HepG2 (cell line): ENCODE measurements at regions not wholly inside any gene's neighbourhood (a gene's known extent, or its start where the extent isn't known, plus 50 kb on each side); places are given as distances from the start of the nearest gene placed in this dataset.

Experiments
- AGO1 ChIP-seq: fragments of 200-400 bp; formaldehyde crosslinking; IDR thresholded peaks from 2 replicates; pipeline ENCODE4 v1.6.1; 2017; ENCODE audit warnings: mild to moderate bottlenecking, low read depth, low read length, moderate library complexity; ENCODE audit not compliant: poor library complexity, severe bottlenecking
- HMG20A ChIP-seq: IDR thresholded peaks from 2 replicates; pipeline ENCODE4 v1.6.1; 2016; ENCODE audit warnings: borderline replicate concordance
- NR2F2 ChIP-seq: IDR thresholded peaks from 2 replicates; pipeline ENCODE4 v1.6.1; 2012; ENCODE audit warnings: low read depth, inconsistent platforms, borderline replicate concordance
- PHF8 ChIP-seq: sonication (generic); formaldehyde crosslinking; IDR thresholded peaks from 2 replicates; pipeline ENCODE4 v1.5.0; 2020; ENCODE audit warnings: missing genetic modification reagents
- POLR2A ChIP-seq, 2 experiments: IDR thresholded peaks; 2 replicates each; pipeline ENCODE4 v1.6.1; 2011; ENCODE audit warnings: low read depth in 2 of 2, low read length in 2 of 2, mild to moderate bottlenecking in 1 of 2, moderate library complexity in 1 of 2; ENCODE audit not compliant: insufficient read depth in 1 of 2
- SP4 ChIP-seq: sonication (generic); formaldehyde crosslinking; IDR thresholded peaks from 2 replicates; pipeline ENCODE4 v1.8.1; 2023; ENCODE audit warnings: mild to moderate bottlenecking, missing genetic modification reagents
- ZNF704 ChIP-seq: sonication (generic); formaldehyde crosslinking; IDR thresholded peaks from 2 replicates; pipeline ENCODE4 v1.8.1; 2023; ENCODE audit warnings: mild to moderate bottlenecking, inconsistent platforms, moderate library complexity, missing genetic modification reagents, borderline replicate concordance
- TF ChIP-seq, protein P1 (sequence below): IDR thresholded peaks from 2 replicates; pipeline ENCODE4 v1.6.1; 2016
- TF ChIP-seq, protein P2 (sequence below): sonication (generic); formaldehyde crosslinking; IDR thresholded peaks from 2 replicates; pipeline ENCODE4 v1.4.0; 2020; ENCODE audit warnings: missing genetic modification reagents
- TF ChIP-seq, protein P3 (sequence below): sonication (generic); IDR thresholded peaks from 2 replicates; pipeline ENCODE4 v1.6.1; 2016; ENCODE audit warnings: low read depth, borderline replicate concordance

DNA sequence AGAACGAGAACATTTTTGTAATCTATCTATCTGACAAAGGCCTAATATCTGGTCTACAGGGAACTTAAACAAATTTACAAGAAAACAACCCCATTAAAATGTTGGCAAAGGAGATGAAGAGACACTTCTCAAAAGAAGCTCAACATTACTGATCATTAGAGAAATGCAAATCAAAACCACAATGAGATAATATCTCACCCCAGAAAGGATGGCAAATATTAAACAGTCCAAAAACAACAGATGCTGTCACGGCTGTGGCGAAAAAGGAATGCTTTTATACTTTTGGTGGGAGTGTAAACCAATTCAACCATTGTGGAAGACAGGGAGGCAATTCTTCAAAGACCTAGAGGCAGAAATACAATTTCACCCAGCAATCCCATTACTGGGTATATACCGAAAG, 2284.8 kb downstream of the ARAP2 start:
- no peak for TF ChIP-seq ZNF704
- TF ChIP-seq, protein P1, sequence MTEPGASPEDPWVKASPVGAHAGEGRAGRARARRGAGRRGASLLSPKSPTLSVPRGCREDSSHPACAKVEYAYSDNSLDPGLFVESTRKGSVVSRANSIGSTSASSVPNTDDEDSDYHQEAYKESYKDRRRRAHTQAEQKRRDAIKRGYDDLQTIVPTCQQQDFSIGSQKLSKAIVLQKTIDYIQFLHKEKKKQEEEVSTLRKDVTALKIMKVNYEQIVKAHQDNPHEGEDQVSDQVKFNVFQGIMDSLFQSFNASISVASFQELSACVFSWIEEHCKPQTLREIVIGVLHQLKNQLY (CRISPR knock-in tag) = no peak
- no peak for TF ChIP-seq POLR2A (IDR thresholded peaks at IDR 0.05; ENCODE audit: insufficient read depth in 1 of 2, low read depth in 2 of 2, low read length in 2 of 2)
- no peak for TF ChIP-seq HMG20A (CRISPR knock-in tag)
- TF ChIP-seq, protein P2, sequence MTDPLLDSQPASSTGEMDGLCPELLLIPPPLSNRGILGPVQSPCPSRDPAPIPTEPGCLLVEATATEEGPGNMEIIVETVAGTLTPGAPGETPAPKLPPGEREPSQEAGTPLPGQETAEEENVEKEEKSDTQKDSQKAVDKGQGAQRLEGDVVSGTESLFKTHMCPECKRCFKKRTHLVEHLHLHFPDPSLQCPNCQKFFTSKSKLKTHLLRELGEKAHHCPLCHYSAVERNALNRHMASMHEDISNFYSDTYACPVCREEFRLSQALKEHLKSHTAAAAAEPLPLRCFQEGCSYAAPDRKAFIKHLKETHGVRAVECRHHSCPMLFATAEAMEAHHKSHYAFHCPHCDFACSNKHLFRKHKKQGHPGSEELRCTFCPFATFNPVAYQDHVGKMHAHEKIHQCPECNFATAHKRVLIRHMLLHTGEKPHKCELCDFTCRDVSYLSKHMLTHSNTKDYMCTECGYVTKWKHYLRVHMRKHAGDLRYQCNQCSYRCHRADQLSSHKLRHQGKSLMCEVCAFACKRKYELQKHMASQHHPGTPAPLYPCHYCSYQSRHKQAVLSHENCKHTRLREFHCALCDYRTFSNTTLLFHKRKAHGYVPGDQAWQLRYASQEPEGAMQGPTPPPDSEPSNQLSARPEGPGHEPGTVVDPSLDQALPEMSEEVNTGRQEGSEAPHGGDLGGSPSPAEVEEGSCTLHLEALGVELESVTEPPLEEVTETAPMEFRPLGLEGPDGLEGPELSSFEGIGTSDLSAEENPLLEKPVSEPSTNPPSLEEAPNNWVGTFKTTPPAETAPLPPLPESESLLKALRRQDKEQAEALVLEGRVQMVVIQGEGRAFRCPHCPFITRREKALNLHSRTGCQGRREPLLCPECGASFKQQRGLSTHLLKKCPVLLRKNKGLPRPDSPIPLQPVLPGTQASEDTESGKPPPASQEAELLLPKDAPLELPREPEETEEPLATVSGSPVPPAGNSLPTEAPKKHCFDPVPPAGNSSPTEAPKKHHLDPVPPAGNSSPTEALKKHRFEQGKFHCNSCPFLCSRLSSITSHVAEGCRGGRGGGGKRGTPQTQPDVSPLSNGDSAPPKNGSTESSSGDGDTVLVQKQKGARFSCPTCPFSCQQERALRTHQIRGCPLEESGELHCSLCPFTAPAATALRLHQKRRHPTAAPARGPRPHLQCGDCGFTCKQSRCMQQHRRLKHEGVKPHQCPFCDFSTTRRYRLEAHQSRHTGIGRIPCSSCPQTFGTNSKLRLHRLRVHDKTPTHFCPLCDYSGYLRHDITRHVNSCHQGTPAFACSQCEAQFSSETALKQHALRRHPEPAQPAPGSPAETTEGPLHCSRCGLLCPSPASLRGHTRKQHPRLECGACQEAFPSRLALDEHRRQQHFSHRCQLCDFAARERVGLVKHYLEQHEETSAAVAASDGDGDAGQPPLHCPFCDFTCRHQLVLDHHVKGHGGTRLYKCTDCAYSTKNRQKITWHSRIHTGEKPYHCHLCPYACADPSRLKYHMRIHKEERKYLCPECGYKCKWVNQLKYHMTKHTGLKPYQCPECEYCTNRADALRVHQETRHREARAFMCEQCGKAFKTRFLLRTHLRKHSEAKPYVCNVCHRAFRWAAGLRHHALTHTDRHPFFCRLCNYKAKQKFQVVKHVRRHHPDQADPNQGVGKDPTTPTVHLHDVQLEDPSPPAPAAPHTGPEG (CRISPR knock-in tag) = no peak
- TF ChIP-seq, protein P3, sequence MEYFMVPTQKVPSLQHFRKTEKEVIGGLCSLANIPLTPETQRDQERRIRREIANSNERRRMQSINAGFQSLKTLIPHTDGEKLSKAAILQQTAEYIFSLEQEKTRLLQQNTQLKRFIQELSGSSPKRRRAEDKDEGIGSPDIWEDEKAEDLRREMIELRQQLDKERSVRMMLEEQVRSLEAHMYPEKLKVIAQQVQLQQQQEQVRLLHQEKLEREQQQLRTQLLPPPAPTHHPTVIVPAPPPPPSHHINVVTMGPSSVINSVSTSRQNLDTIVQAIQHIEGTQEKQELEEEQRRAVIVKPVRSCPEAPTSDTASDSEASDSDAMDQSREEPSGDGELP = no peak
- TF ChIP-seq NR2F2 = no peak
- no peak for TF ChIP-seq SP4 (CRISPR knock-in tag)
- no peak for TF ChIP-seq PHF8
- TF ChIP-seq AGO1 = no peak
